Progenitor cell of endocrine pancreas (in vitro differentiated cells): ENCODE measurements at regions not wholly inside any gene's neighbourhood (a gene's known extent, or its start where the extent isn't known, plus 50 kb on each side); places are given as distances from the start of the nearest gene placed in this dataset.

Experiments
- DNase-seq: peaks from one replicate; pipeline ENCODE4 v3.0.0; 2021; ENCODE audit warnings: low spot score; ENCODE audit not compliant: unreplicated experiment
- H3K27ac Mint-ChIP-seq: 2 replicates; pipeline ENCODE4 v1.8.0; 2021; ENCODE audit warnings: mild to moderate bottlenecking, moderate library complexity, mixed read lengths
- H3K27me3 Mint-ChIP-seq: 2 replicates; pipeline ENCODE4 v1.8.0; 2021; ENCODE audit warnings: mixed read lengths
- H3K36me3 Mint-ChIP-seq: 2 replicates; pipeline ENCODE4 v1.8.0; 2022; ENCODE audit warnings: mixed read lengths; ENCODE audit not compliant: insufficient read depth
- H3K4me1 Mint-ChIP-seq: 2 replicates; pipeline ENCODE4 v1.8.0; 2021; ENCODE audit warnings: low read depth, mixed read lengths
- H3K4me3 Mint-ChIP-seq: 2 replicates; pipeline ENCODE4 v1.8.0; 2021; ENCODE audit warnings: low read depth, mild to moderate bottlenecking, moderate library complexity, mixed read lengths
- H3K9me3 Mint-ChIP-seq: 2 replicates; pipeline ENCODE4 v1.8.0; 2021; ENCODE audit warnings: low read depth, mixed read lengths
- CTCF ChIP-seq: fragments of 200-600 bp; sonication (generic); IDR thresholded peaks from one replicate; pipeline ENCODE4 v1.5.0; 2021; ENCODE audit warnings: antibody characterized with exemption, mild to moderate bottlenecking; ENCODE audit not compliant: unreplicated experiment

- peak; percentile 95 for TF ChIP-seq CTCF
- H3K9me3 Mint-ChIP-seq = peaks cover 3% of the 10 kb centered on the region
- peak; percentile 57 for DNase-seq
- no peaks in the 10 kb centered on the region for H3K36me3 Mint-ChIP-seq
- no peaks in the 10 kb centered on the region for H3K4me1 Mint-ChIP-seq
- H3K4me3 Mint-ChIP-seq = no peak overlapping the region
- H3K27me3 Mint-ChIP-seq = no peaks in the 10 kb centered on the region
- H3K27ac Mint-ChIP-seq = no peak overlapping the region
Observed at GRCh38 chr4:167622481-167623240, 388.4 kb upstream of the SPOCK3 start.

- no peaks in the 10 kb centered on the region for H3K9me3 Mint-ChIP-seq
- no peaks in the 10 kb centered on the region for H3K36me3 Mint-ChIP-seq
- H3K4me3 Mint-ChIP-seq = no peak overlapping the region
- H3K27ac Mint-ChIP-seq = no peak overlapping the region
- H3K27me3 Mint-ChIP-seq = no peaks in the 10 kb centered on the region
- DNase-seq = no peak
- H3K4me1 Mint-ChIP-seq = no peaks in the 10 kb centered on the region
- TF ChIP-seq CTCF = no peak
Observed at GRCh38 chr4:167623241-167623572, 388.9 kb upstream of the SPOCK3 start.

- Mint-ChIP-seq H3K4me3 (no peak overlapping the region), H3K27me3 (no peaks in the 10 kb centered on the region), H3K9me3 (peaks cover 2% of the 10 kb centered on the region), H3K36me3 (no peaks in the 10 kb centered on the region), H3K4me1 (no peaks in the 10 kb centered on the region), H3K27ac (no peak overlapping the region)
- TF ChIP-seq CTCF = no peak
- no peak for DNase-seq
Observed at GRCh38 chr4:167629272-167629671, 395.0 kb upstream of the SPOCK3 start.

GRCh38 chr4:167642250-167642649 lies 408.0 kb upstream of the SPOCK3 start:
- Mint-ChIP-seq H3K27ac (no peak overlapping the region), H3K9me3 (no peaks in the 10 kb centered on the region), H3K27me3 (no peaks in the 10 kb centered on the region), H3K36me3 (no peaks in the 10 kb centered on the region), H3K4me1 (no peaks in the 10 kb centered on the region), H3K4me3 (no peak overlapping the region)
- DNase-seq = no peak
- no peak for TF ChIP-seq CTCF

GRCh38 chr4:167645358-167645757 lies 411.1 kb upstream of the SPOCK3 start:
- Mint-ChIP-seq H3K27ac (no peak overlapping the region), H3K4me1 (no peaks in the 10 kb centered on the region), H3K9me3 (no peaks in the 10 kb centered on the region), H3K36me3 (no peaks in the 10 kb centered on the region), H3K4me3 (no peak overlapping the region), H3K27me3 (no peaks in the 10 kb centered on the region)
- no peak for DNase-seq
- TF ChIP-seq CTCF = no peak
